ENCODE measurements at regions not wholly inside any gene's neighbourhood (a gene's known extent, or its start where the extent isn't known, plus 50 kb on each side); places are given as distances from the start of the nearest gene placed in this dataset.
A peak's percentile ranks its signal among the peaks of the same experiment; 100 is the strongest.

DNA sequence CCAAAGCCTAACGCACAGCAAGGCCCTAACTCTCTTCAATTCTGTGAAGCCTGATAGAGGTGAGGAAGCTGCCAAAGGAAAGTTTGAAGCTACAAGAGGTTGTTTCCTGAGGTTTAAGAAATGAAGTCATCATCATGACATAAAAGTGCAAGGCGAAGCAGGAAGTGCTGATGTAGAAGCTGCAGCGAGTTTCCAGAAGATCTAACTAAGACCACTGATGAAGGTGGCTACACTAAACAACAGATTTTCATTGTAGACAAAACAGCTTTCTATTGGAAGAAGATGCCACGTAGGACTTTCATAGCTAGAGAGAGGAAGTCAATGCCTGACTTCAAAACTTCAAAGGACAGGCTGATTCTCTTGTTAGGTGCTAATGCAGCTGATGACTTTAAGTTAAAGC lies 385.6 kb upstream of the OR4E1 start:
- no peak for DNase-seq (ENCODE audit: low spot score)
- no peak overlapping the region for H3K27ac ChIP-seq
- TF ChIP-seq CTCF (conservative IDR thresholded peaks at IDR 0.05; ENCODE audit: low read depth) = no peak
- POLR2A ChIA-PET (ENCODE audit: low non-redundant PET) = no interaction called here
- CTCF ChIA-PET = no interaction called here

DNA sequence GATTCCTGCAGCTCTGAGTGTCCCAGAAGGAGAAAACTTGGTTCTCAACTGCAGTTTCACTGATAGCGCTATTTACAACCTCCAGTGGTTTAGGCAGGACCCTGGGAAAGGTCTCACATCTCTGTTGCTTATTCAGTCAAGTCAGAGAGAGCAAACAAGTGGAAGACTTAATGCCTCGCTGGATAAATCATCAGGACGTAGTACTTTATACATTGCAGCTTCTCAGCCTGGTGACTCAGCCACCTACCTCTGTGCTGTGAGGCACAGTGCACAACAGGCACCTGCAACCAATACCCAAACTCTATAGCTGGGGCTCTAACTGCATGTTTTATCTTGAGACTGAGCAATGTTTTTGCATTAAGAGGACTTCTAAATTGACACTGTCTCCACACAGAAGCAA lies 379.2 kb upstream of the OR4E1 start:
- POLR2A ChIA-PET (ENCODE audit: low non-redundant PET) = no interaction called here
- no peak for TF ChIP-seq CTCF (conservative IDR thresholded peaks at IDR 0.05; ENCODE audit: low read depth)
- CTCF ChIA-PET = interaction anchor here (0.6 kb wide), 1 partner anchor 13 kb away, joined by 3 read pairs; no protein-coding TSS in a partner anchor
- DNase-seq (ENCODE audit: low spot score) = no peak
- no peak overlapping the region for H3K27ac ChIP-seq

DNA sequence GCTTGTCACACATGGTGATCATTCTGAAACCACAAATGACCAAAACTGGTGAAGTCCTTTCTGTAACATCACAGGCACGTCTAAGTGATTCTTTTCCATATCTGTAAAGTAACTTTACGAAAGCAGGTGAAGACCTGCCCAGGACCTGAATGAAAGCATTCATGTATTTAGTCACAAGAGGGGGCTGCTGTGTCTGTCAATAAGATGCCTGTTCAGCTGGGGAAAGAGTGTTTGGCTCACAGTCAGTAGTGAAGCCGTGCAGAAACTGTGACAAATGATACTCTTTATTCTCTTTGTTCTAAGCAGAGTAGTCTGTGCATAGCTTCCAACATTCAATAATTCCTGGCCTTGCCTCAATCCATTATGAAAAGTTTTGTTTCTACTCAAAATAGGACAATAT lies 373.5 kb upstream of the OR4E1 start:
- H3K27ac ChIP-seq = no peak overlapping the region
- POLR2A ChIA-PET (ENCODE audit: low non-redundant PET) = no interaction called here
- peak; percentile 26 for DNase-seq (ENCODE audit: low spot score)
- CTCF ChIA-PET = interaction anchor here (0.5 to 1.3 kb wide), 3 partner anchors 8 to 672 kb away, joined by 3 to 4 read pairs (median 3); no protein-coding TSS in a partner anchor
- no peak for TF ChIP-seq CTCF (conservative IDR thresholded peaks at IDR 0.05; ENCODE audit: low read depth)

- ChIA-PET CTCF (no interaction called here), POLR2A (ENCODE audit: low non-redundant PET) (no interaction called here)
- no peak for DNase-seq (ENCODE audit: low spot score)
These were observed 372.4 kb upstream of the OR4E1 start for GRCh38 chr14:22046063-22046462.

GRCh38 chr14:22044193-22044592 lies 370.6 kb upstream of the OR4E1 start:
- POLR2A ChIA-PET (ENCODE audit: low non-redundant PET) = no interaction called here
- DNase-seq (ENCODE audit: low spot score) = no peak
- TF ChIP-seq CTCF (conservative IDR thresholded peaks at IDR 0.05; ENCODE audit: low read depth) = no peak
- H3K27ac ChIP-seq = no peak overlapping the region
- CTCF ChIA-PET = no interaction called here

More at GRCh38 chr14:22046063-22046462, 372.4 kb upstream of the OR4E1 start:
- no peak overlapping the region for H3K27ac ChIP-seq
- TF ChIP-seq CTCF (conservative IDR thresholded peaks at IDR 0.05; ENCODE audit: low read depth) = no peak

DNA sequence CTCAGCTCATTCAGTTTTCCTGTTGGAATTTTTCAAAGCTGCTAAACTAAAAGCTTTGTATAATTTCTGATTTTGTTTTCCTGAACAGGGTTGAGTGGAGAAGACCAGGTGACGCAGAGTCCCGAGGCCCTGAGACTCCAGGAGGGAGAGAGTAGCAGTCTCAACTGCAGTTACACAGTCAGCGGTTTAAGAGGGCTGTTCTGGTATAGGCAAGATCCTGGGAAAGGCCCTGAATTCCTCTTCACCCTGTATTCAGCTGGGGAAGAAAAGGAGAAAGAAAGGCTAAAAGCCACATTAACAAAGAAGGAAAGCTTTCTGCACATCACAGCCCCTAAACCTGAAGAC lies 367.1 kb upstream of the OR4E1 start:
- POLR2A ChIA-PET (ENCODE audit: low non-redundant PET) = no interaction called here
- CTCF ChIA-PET = interaction anchor here (1.2 kb wide), 1 partner anchor 8 kb away, joined by 5 read pairs; no protein-coding TSS in a partner anchor
- TF ChIP-seq CTCF (conservative IDR thresholded peaks at IDR 0.05; ENCODE audit: low read depth) = no peak
- no peak overlapping the region for H3K27ac ChIP-seq
- no peak for DNase-seq (ENCODE audit: low spot score)
